ENCODE measurements at regions not wholly inside any gene's neighbourhood (a gene's known extent, or its start where the extent isn't known, plus 50 kb on each side); places are given as distances from the start of the nearest gene placed in this dataset.

- TF ChIP-seq EZH2 (IDR thresholded peaks at IDR 0.05; ENCODE audit: borderline replicate concordance, low read depth, low read length, severe bottlenecking) = no peak
- no peak for TF ChIP-seq POLR2AphosphoS5 (IDR thresholded peaks at IDR 0.05; ENCODE audit: insufficient read depth, low read depth, low read length)
- TF ChIP-seq, protein P1, sequence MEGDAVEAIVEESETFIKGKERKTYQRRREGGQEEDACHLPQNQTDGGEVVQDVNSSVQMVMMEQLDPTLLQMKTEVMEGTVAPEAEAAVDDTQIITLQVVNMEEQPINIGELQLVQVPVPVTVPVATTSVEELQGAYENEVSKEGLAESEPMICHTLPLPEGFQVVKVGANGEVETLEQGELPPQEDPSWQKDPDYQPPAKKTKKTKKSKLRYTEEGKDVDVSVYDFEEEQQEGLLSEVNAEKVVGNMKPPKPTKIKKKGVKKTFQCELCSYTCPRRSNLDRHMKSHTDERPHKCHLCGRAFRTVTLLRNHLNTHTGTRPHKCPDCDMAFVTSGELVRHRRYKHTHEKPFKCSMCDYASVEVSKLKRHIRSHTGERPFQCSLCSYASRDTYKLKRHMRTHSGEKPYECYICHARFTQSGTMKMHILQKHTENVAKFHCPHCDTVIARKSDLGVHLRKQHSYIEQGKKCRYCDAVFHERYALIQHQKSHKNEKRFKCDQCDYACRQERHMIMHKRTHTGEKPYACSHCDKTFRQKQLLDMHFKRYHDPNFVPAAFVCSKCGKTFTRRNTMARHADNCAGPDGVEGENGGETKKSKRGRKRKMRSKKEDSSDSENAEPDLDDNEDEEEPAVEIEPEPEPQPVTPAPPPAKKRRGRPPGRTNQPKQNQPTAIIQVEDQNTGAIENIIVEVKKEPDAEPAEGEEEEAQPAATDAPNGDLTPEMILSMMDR (IDR thresholded peaks at IDR 0.05; ENCODE audit: extremely low read depth in 1 of 2, insufficient read depth in 1 of 2, low read depth in 1 of 2, low read length in 2 of 2) = no peak
Measured at GRCh38 chr5:152070591-152070990, 145.9 kb upstream of the GLRA1 start.

Data from endothelial cell of umbilical vein (primary cell).